ENCODE measurements at regions not wholly inside any gene's neighbourhood (a gene's known extent, or its start where the extent isn't known, plus 50 kb on each side); places are given as distances from the start of the nearest gene placed in this dataset.

GRCh38 chr13:85009447-85009846 lies 789.8 kb downstream of the SLITRK6 start:
- TF ChIP-seq POLR2A (IDR thresholded peaks at IDR 0.05; ENCODE audit: low read length) (no peak), GATA1 (IDR thresholded peaks at IDR 0.05; ENCODE audit: low read depth, low read length) (no peak)

Measured in erythroblast (primary cell).